WTC11 (cell line): ENCODE measurements at regions not wholly inside any gene's neighbourhood (a gene's known extent, or its start where the extent isn't known, plus 50 kb on each side); places are given as distances from the start of the nearest gene placed in this dataset.

Experiments
- ATAC-seq: fragments of 200-7000 bp; cut with Tn5 transposase; 2 replicates; pipeline ENCODE4 v1.10.0; 2021; ENCODE audit warnings: mild to moderate bottlenecking, moderate library complexity
- CTCF ChIA-PET: fragments of 300-600 bp; sonication (Branson Sonifier 250); formaldehyde crosslinking; loops from one replicate; lab custom pipeline; 2021; ENCODE audit warnings: antibody characterized with exemption; lab: Charles Lee
- POLR2A ChIA-PET: fragments of 350-600 bp; sonication (Branson Sonifier 250); formaldehyde crosslinking; loops from one replicate; lab custom pipeline; 2021; ENCODE audit warnings: antibody characterized with exemption; lab: Charles Lee
- DNase-seq: peaks from one replicate; pipeline ENCODE4 v3.0.0; 2021; ENCODE audit warnings: low spot score
- H3K27ac Mint-ChIP-seq: 2 replicates; pipeline ENCODE4 v1.8.0; 2021; ENCODE audit warnings: mixed read lengths
- H3K27me3 Mint-ChIP-seq: 2 replicates; pipeline ENCODE4 v1.8.0; 2021; ENCODE audit warnings: low read depth, mild to moderate bottlenecking, moderate library complexity, mixed read lengths
- H3K36me3 Mint-ChIP-seq: 2 replicates; pipeline ENCODE4 v1.8.0; 2021; ENCODE audit warnings: mixed read lengths
- H3K4me1 Mint-ChIP-seq: 2 replicates; pipeline ENCODE4 v1.8.0; 2022; ENCODE audit warnings: mixed read lengths
- H3K4me3 Mint-ChIP-seq: 2 replicates; pipeline ENCODE4 v1.8.0; 2021; ENCODE audit warnings: mild to moderate bottlenecking, moderate library complexity, mixed read lengths
- H3K9me3 Mint-ChIP-seq: 2 replicates; pipeline ENCODE4 v1.8.0; 2021; ENCODE audit warnings: mixed read lengths
- FOXJ3 ChIP-seq: sonication (generic); formaldehyde crosslinking; IDR thresholded peaks from 2 replicates; pipeline ENCODE4 v1.9.0; 2021; ENCODE audit warnings: missing genetic modification reagents, mild to moderate bottlenecking, borderline replicate concordance
- FOXK1 ChIP-seq: sonication (generic); formaldehyde crosslinking; IDR thresholded peaks from 2 replicates; pipeline ENCODE4 v1.8.0; 2022; ENCODE audit warnings: mild to moderate bottlenecking, moderate library complexity, missing genetic modification reagents
- IRF2 ChIP-seq: sonication (generic); formaldehyde crosslinking; IDR thresholded peaks from 2 replicates; pipeline ENCODE4 v1.8.0; 2022; ENCODE audit warnings: low read depth, missing genetic modification reagents, borderline replicate concordance
- JAZF1 ChIP-seq: fragments of 250-450 bp; sonication (Bioruptor Pico); IDR thresholded peaks from 2 replicates; pipeline ENCODE4 v1.9.0; 2021; ENCODE audit warnings: moderate library complexity, mild to moderate bottlenecking, inconsistent platforms
- KAT7 ChIP-seq: sonication (generic); formaldehyde crosslinking; IDR thresholded peaks from 2 replicates; pipeline ENCODE4 v1.8.1; 2023; ENCODE audit warnings: missing genetic modification reagents, mild to moderate bottlenecking, borderline replicate concordance
- MAX ChIP-seq: sonication (generic); formaldehyde crosslinking; IDR thresholded peaks from 2 replicates; pipeline ENCODE4 v1.8.0; 2022; ENCODE audit warnings: mild to moderate bottlenecking, missing genetic modification reagents
- MXD4 ChIP-seq: fragments of 250-450 bp; sonication (Bioruptor Pico); IDR thresholded peaks from 2 replicates; pipeline ENCODE4 v1.8.0; 2021; ENCODE audit warnings: mild to moderate bottlenecking, moderate library complexity, borderline replicate concordance
- NR3C1 ChIP-seq: sonication (generic); formaldehyde crosslinking; conservative IDR thresholded peaks from 2 replicates; pipeline ENCODE4 v1.8.1; 2023; ENCODE audit warnings: low read depth, mild to moderate bottlenecking, missing genetic modification reagents
- RORB ChIP-seq: fragments of 250-450 bp; sonication (Bioruptor Pico); IDR thresholded peaks from 2 replicates; pipeline ENCODE4 v1.9.0; 2021; ENCODE audit warnings: mild to moderate bottlenecking
- TCF7 ChIP-seq: sonication (generic); formaldehyde crosslinking; IDR thresholded peaks from 2 replicates; pipeline ENCODE4 v1.8.0; 2022; ENCODE audit warnings: mild to moderate bottlenecking, low read depth, missing genetic modification reagents, moderate library complexity
- ZNF121 ChIP-seq: sonication (generic); formaldehyde crosslinking; IDR thresholded peaks from 2 replicates; pipeline ENCODE4 v1.8.0; 2023; ENCODE audit warnings: missing genetic modification reagents
- ZNF219 ChIP-seq: sonication (generic); formaldehyde crosslinking; IDR thresholded peaks from 2 replicates; pipeline ENCODE4 v1.8.0; 2023; ENCODE audit warnings: missing genetic modification reagents, mild to moderate bottlenecking, borderline replicate concordance
- ZNF232 ChIP-seq: sonication (generic); formaldehyde crosslinking; IDR thresholded peaks from 2 replicates; pipeline ENCODE4 v1.8.0; 2022; ENCODE audit warnings: mild to moderate bottlenecking, missing genetic modification reagents
- ZNF396 ChIP-seq: fragments of 250-450 bp; sonication (Bioruptor Pico); IDR thresholded peaks from 2 replicates; pipeline ENCODE4 v1.8.0; 2021; ENCODE audit warnings: mild to moderate bottlenecking, moderate library complexity, borderline replicate concordance
- ZNF423 ChIP-seq: fragments of 250-450 bp; sonication (Bioruptor Pico); IDR thresholded peaks from 2 replicates; pipeline ENCODE4 v2.1.2; 2022; ENCODE audit warnings: mild to moderate bottlenecking, moderate library complexity
- TF ChIP-seq, protein P1 (sequence below): fragments of 250-450 bp; sonication (Bioruptor Pico); IDR thresholded peaks from 2 replicates; pipeline ENCODE4 v2.1.2; 2022; ENCODE audit warnings: mild to moderate bottlenecking, moderate library complexity
- TF ChIP-seq, protein P2 (sequence below): fragments of 250-450 bp; sonication (Bioruptor Pico); IDR thresholded peaks from 2 replicates; pipeline ENCODE4 v1.9.0; 2021; ENCODE audit warnings: mild to moderate bottlenecking
- TF ChIP-seq, protein P3 (sequence below): sonication (generic); formaldehyde crosslinking; IDR thresholded peaks from 2 replicates; pipeline ENCODE4 v1.8.1; 2023; ENCODE audit warnings: mild to moderate bottlenecking, missing genetic modification reagents
- TF ChIP-seq, protein P4 (sequence below): sonication (generic); formaldehyde crosslinking; IDR thresholded peaks from 2 replicates; pipeline ENCODE4 v1.8.1; 2022; ENCODE audit warnings: low read depth, mild to moderate bottlenecking, moderate library complexity, missing genetic modification reagents, borderline replicate concordance
- TF ChIP-seq, protein P5 (sequence below): sonication (generic); formaldehyde crosslinking; IDR thresholded peaks from 2 replicates; pipeline ENCODE4 v1.8.1; 2022; ENCODE audit warnings: low read depth, missing genetic modification reagents, borderline replicate concordance
- TF ChIP-seq, protein P6 (sequence below): sonication (generic); formaldehyde crosslinking; IDR thresholded peaks from 2 replicates; pipeline ENCODE4 v1.8.0; 2023; ENCODE audit warnings: mild to moderate bottlenecking, missing genetic modification reagents

GRCh38 chr1:183744132-183744913, 60.6 kb upstream of the RGL1 start (continued):
- TF ChIP-seq ZNF219 (CRISPR knock-in tag) (no peak), ZNF121 (CRISPR knock-in tag) (no peak), JAZF1 (no peak)
- TF ChIP-seq, protein P1, sequence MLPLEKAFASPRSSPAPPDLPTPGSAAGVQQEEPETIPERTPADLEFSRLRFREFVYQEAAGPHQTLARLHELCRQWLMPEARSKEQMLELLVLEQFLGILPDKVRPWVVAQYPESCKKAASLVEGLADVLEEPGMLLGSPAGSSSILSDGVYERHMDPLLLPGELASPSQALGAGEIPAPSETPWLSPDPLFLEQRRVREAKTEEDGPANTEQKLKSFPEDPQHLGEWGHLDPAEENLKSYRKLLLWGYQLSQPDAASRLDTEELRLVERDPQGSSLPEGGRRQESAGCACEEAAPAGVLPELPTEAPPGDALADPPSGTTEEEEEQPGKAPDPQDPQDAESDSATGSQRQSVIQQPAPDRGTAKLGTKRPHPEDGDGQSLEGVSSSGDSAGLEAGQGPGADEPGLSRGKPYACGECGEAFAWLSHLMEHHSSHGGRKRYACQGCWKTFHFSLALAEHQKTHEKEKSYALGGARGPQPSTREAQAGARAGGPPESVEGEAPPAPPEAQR (CRISPR knock-in tag), result no peak
- TF ChIP-seq, protein P2, sequence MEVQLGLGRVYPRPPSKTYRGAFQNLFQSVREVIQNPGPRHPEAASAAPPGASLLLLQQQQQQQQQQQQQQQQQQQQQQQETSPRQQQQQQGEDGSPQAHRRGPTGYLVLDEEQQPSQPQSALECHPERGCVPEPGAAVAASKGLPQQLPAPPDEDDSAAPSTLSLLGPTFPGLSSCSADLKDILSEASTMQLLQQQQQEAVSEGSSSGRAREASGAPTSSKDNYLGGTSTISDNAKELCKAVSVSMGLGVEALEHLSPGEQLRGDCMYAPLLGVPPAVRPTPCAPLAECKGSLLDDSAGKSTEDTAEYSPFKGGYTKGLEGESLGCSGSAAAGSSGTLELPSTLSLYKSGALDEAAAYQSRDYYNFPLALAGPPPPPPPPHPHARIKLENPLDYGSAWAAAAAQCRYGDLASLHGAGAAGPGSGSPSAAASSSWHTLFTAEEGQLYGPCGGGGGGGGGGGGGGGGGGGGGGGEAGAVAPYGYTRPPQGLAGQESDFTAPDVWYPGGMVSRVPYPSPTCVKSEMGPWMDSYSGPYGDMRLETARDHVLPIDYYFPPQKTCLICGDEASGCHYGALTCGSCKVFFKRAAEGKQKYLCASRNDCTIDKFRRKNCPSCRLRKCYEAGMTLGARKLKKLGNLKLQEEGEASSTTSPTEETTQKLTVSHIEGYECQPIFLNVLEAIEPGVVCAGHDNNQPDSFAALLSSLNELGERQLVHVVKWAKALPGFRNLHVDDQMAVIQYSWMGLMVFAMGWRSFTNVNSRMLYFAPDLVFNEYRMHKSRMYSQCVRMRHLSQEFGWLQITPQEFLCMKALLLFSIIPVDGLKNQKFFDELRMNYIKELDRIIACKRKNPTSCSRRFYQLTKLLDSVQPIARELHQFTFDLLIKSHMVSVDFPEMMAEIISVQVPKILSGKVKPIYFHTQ, result no peak

DNA sequence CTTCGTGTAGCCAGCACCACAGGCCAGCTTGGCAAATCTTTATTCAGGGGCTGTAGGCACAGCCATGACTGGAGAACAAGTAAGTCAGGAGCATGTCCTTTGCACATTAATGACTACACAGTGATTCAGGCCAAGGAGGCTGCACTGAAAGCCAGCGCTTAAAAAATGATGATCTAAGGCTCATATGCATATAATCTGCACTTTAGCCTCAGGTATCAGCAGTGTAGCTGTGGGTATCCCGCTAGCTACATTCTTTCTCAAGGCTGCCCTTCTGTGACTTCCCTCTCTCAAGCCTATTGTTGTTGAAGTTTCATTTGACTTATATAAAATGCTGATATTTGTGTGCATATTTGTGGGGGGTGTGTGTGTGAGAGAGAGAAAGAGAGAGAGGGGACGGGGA, 62.6 kb upstream of the RGL1 start:
- CTCF ChIA-PET, result no interaction called here
- H3K27ac Mint-ChIP-seq, result no peak overlapping the region

DNA sequence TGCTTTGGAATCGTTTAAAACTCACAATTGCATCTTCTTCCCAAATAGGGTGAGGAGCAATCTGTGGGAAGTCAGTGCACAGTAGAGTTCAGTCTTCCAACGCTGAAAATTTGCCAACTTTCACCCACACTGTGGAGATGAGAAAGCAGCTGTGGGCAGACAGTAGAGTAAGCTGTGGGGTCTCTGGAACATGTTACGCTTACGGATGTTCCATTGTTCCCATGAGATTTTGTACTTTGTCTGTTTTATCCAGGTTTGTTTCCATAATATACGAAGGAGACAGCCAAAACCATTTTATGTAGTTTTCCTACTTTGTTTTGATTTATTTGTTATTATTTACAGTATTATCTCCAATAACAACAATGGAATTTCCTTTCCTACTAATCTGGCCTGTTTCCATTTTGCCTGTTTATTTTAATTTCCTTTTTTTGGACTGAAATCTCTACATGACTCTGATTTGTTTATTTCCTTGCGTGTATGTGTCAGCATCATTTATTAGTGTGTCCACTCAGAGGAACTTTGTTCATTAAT, 65.1 kb upstream of the RGL1 start:
- Mint-ChIP-seq H3K36me3 (no peaks in the 10 kb centered on the region), H3K27ac (no peak overlapping the region)
- no peak for ATAC-seq
- TF ChIP-seq ZNF232 (CRISPR knock-in tag), result no peak
- TF ChIP-seq, protein P3, sequence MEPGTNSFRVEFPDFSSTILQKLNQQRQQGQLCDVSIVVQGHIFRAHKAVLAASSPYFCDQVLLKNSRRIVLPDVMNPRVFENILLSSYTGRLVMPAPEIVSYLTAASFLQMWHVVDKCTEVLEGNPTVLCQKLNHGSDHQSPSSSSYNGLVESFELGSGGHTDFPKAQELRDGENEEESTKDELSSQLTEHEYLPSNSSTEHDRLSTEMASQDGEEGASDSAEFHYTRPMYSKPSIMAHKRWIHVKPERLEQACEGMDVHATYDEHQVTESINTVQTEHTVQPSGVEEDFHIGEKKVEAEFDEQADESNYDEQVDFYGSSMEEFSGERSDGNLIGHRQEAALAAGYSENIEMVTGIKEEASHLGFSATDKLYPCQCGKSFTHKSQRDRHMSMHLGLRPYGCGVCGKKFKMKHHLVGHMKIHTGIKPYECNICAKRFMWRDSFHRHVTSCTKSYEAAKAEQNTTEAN (CRISPR knock-in tag), result no peak
- TF ChIP-seq, protein P4, sequence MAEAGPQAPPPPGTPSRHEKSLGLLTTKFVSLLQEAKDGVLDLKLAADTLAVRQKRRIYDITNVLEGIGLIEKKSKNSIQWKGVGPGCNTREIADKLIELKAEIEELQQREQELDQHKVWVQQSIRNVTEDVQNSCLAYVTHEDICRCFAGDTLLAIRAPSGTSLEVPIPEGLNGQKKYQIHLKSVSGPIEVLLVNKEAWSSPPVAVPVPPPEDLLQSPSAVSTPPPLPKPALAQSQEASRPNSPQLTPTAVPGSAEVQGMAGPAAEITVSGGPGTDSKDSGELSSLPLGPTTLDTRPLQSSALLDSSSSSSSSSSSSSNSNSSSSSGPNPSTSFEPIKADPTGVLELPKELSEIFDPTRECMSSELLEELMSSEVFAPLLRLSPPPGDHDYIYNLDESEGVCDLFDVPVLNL (CRISPR knock-in tag), result no peak
- no peak for TF ChIP-seq MAX (CRISPR knock-in tag)
- no peak for TF ChIP-seq FOXK1 (CRISPR knock-in tag)
- no peak for TF ChIP-seq TCF7 (CRISPR knock-in tag)
- no peak for TF ChIP-seq KAT7
- TF ChIP-seq NR3C1 (CRISPR knock-in tag), result no peak

More for the DNA sequence above, 62.6 kb upstream of the RGL1 start:
- TF ChIP-seq, protein P5, sequence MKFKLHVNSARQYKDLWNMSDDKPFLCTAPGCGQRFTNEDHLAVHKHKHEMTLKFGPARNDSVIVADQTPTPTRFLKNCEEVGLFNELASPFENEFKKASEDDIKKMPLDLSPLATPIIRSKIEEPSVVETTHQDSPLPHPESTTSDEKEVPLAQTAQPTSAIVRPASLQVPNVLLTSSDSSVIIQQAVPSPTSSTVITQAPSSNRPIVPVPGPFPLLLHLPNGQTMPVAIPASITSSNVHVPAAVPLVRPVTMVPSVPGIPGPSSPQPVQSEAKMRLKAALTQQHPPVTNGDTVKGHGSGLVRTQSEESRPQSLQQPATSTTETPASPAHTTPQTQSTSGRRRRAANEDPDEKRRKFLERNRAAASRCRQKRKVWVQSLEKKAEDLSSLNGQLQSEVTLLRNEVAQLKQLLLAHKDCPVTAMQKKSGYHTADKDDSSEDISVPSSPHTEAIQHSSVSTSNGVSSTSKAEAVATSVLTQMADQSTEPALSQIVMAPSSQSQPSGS (CRISPR knock-in tag), result no peak
- no peak for TF ChIP-seq IRF2 (CRISPR knock-in tag)
- TF ChIP-seq, protein P6, sequence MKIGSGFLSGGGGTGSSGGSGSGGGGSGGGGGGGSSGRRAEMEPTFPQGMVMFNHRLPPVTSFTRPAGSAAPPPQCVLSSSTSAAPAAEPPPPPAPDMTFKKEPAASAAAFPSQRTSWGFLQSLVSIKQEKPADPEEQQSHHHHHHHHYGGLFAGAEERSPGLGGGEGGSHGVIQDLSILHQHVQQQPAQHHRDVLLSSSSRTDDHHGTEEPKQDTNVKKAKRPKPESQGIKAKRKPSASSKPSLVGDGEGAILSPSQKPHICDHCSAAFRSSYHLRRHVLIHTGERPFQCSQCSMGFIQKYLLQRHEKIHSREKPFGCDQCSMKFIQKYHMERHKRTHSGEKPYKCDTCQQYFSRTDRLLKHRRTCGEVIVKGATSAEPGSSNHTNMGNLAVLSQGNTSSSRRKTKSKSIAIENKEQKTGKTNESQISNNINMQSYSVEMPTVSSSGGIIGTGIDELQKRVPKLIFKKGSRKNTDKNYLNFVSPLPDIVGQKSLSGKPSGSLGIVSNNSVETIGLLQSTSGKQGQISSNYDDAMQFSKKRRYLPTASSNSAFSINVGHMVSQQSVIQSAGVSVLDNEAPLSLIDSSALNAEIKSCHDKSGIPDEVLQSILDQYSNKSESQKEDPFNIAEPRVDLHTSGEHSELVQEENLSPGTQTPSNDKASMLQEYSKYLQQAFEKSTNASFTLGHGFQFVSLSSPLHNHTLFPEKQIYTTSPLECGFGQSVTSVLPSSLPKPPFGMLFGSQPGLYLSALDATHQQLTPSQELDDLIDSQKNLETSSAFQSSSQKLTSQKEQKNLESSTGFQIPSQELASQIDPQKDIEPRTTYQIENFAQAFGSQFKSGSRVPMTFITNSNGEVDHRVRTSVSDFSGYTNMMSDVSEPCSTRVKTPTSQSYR (CRISPR knock-in tag), result no peak
- TF ChIP-seq FOXJ3 (CRISPR knock-in tag), result no peak
- TF ChIP-seq ZNF423, result no peak
- no peak for TF ChIP-seq MXD4 (CRISPR knock-in tag)
- no peak for TF ChIP-seq RORB (CRISPR knock-in tag)
- TF ChIP-seq ZNF396 (CRISPR knock-in tag), result no peak
- TF ChIP-seq, all 79 proteins: peak for 0
- ATAC-seq (no peak), DNase-seq (no peak)
- POLR2A ChIA-PET, result no interaction called here
- Mint-ChIP-seq H3K4me1 (peaks cover 21% of the 10 kb centered on the region), H3K4me3 (no peak overlapping the region), H3K27me3 (no peaks in the 10 kb centered on the region; the same call in 1 of the 2 replicates), H3K9me3 (peaks cover 7% of the 10 kb centered on the region), H3K36me3 (no peaks in the 10 kb centered on the region)

More for the DNA sequence above, 65.1 kb upstream of the RGL1 start:
- Mint-ChIP-seq H3K4me3 (no peak overlapping the region), H3K27me3 (no peaks in the 10 kb centered on the region), H3K4me1 (peaks cover 15% of the 10 kb centered on the region), H3K9me3 (peaks cover 4% of the 10 kb centered on the region; the same call in 1 of the 2 replicates)
- DNase-seq, result no peak
- ChIA-PET POLR2A (no interaction called here), CTCF (interaction anchor here (0.6 to 1.1 kb wide), 3 partner anchors 55 to 1819 kb away, joined by 3 to 4 read pairs (median 3); no protein-coding TSS in a partner anchor)
